Adrenal gland (tissue), 5 donors: ENCODE measurements at regions not wholly inside any gene's neighbourhood (a gene's known extent, or its start where the extent isn't known, plus 50 kb on each side); places are given as distances from the start of the nearest gene placed in this dataset.

ENCODE experiments used
- POLR2A ChIP-seq, 2 donors: fragments of 450-650 bp; IDR thresholded peaks; one replicate each; pipeline ENCODE4 v1.6.1; 2017; ENCODE audit warnings: antibody characterized with exemption in 2 of 2, mild to moderate bottlenecking in 2 of 2, moderate library complexity in 1 of 2
- TF ChIP-seq, protein P1 (sequence below), 6 experiments: fragments of 450-650 bp in 4 of 6; fragments of 200-600 bp in 2 of 6; sonication (generic) in 1 of 6; IDR thresholded peaks; 1 replicate in 5 of 6; 2 replicates in 1 of 6; pipeline versions ENCODE4 v1.5.1 to v1.8.0; 2016 to 2021; ENCODE audit warnings: antibody characterized with exemption in 6 of 6, mild to moderate bottlenecking in 2 of 6, moderate library complexity in 1 of 6
- donor health status: DM: no; HTN: no; CAD: no.

DNA sequence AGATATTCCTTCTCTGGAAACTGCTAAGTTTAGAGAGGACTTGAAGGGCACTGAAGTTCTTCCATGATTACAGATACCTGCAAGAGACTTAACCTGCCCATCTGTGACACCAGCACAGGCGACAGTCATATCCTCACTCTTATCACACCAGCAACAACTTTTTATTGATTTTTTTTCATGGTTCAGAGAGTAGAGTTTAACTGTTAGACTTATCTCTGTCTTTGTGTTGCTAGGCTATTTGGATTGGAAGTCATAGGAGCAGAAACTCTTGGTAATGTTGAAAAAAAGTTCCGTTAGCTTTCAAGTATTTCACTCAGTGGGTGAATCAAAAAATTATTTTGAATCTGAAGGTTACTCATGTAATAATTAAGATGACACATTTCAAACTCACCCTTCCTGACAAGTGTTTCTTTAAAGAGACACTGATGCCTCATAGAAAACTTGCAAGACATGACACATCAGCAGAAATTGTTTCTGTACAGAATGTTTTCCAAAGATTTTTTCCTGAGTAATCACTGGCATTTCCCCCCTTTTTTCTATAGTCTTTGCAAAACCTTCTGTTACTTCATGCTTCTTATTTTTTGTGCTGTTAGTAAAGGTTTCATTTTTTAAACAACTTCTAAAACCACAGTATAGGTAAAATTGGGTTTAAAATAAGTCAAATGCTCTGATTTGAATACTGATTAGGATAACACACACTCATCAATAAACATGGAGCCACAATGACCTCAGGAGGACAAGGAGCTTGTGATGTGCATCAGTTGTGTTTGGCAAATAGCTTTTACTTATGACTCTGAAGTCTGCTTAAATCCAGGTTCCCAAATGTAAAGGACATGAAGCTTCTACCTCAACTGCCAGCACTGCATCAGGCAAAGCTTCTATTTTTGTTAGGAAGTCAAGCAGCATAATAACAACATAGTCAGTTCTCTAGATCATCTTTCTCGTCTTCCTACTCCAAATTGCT, 252.9 kb upstream of the MAN1A1 start:
- TF ChIP-seq, protein P1, sequence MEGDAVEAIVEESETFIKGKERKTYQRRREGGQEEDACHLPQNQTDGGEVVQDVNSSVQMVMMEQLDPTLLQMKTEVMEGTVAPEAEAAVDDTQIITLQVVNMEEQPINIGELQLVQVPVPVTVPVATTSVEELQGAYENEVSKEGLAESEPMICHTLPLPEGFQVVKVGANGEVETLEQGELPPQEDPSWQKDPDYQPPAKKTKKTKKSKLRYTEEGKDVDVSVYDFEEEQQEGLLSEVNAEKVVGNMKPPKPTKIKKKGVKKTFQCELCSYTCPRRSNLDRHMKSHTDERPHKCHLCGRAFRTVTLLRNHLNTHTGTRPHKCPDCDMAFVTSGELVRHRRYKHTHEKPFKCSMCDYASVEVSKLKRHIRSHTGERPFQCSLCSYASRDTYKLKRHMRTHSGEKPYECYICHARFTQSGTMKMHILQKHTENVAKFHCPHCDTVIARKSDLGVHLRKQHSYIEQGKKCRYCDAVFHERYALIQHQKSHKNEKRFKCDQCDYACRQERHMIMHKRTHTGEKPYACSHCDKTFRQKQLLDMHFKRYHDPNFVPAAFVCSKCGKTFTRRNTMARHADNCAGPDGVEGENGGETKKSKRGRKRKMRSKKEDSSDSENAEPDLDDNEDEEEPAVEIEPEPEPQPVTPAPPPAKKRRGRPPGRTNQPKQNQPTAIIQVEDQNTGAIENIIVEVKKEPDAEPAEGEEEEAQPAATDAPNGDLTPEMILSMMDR (IDR thresholded peaks at IDR 0.05) = no peak
- TF ChIP-seq POLR2A (IDR thresholded peaks at IDR 0.05) = no peak
